Muscle of leg (tissue), 3 donors: ENCODE measurements at regions not wholly inside any gene's neighbourhood (a gene's known extent, or its start where the extent isn't known, plus 50 kb on each side); places are given as distances from the start of the nearest gene placed in this dataset.

ENCODE experiments used
- DNase-seq: peaks from one replicate; pipeline ENCODE4 v3.0.0; 2013
- H3K27ac ChIP-seq: one replicate; pipeline ENCODE4 v1.5.1; 2013; ENCODE audit warnings: mild to moderate bottlenecking, low read length, control low read depth
- H3K27me3 ChIP-seq: one replicate; pipeline ENCODE4 v1.6.1; 2013; ENCODE audit warnings: low read length; ENCODE audit not compliant: control insufficient read depth, insufficient read depth
- H3K36me3 ChIP-seq: one replicate; pipeline ENCODE4 v1.6.1; 2013; ENCODE audit warnings: low read length; ENCODE audit not compliant: control insufficient read depth, insufficient read depth
- H3K4me1 ChIP-seq: one replicate; pipeline ENCODE4 v1.6.1; 2013; ENCODE audit warnings: low read length; ENCODE audit not compliant: control insufficient read depth, insufficient read depth
- H3K4me3 ChIP-seq: one replicate; pipeline ENCODE4 v1.5.1; 2013; ENCODE audit warnings: low read length, control low read depth
- H3K9me3 ChIP-seq: replicated peaks from 2 replicates; pipeline ENCODE4 v1.6.1; 2013; ENCODE audit warnings: low read depth, low read length; ENCODE audit not compliant: control insufficient read depth
- WGBS: methylation state at CpG from one replicate; pipeline ENCODE4 v1.1.5; 2013; ENCODE audit warnings: missing lambda C conversion rate; ENCODE audit not compliant: insufficient coverage; 5-methylcytosine and 5-hydroxymethylcytosine counted together

GRCh38 chr15:62475591-62475990 lies 310.5 kb upstream of the C2CD4B start:
- Histone ChIP-seq H3K27me3 (no peaks in the 10 kb centered on the region), H3K27ac (no peak overlapping the region), H3K36me3 (no peaks in the 10 kb centered on the region), H3K4me3 (no peak overlapping the region), H3K4me1 (peaks cover 55% of the 10 kb centered on the region), H3K9me3 (no peaks in the 10 kb centered on the region)
- no peak for DNase-seq
- 80% methylated on average over 1 of the region's 2 CpGs for WGBS

GRCh38 chr15:62476163-62476562 lies 311.1 kb upstream of the C2CD4B start:
- no peak overlapping the region for H3K27ac ChIP-seq

GRCh38 chr15:62477929-62478328 lies 312.8 kb upstream of the C2CD4B start:
- Histone ChIP-seq H3K9me3 (no peaks in the 10 kb centered on the region), H3K4me3 (no peak overlapping the region), H3K27ac (peak overlapping the region; percentile 81), H3K4me1 (peaks cover 42% of the 10 kb centered on the region), H3K27me3 (no peaks in the 10 kb centered on the region), H3K36me3 (no peaks in the 10 kb centered on the region)
- 43% methylated on average over 4 of the region's 9 CpGs for WGBS
- DNase-seq: no peak

More at GRCh38 chr15:62476163-62476562, 311.1 kb upstream of the C2CD4B start:
- no peaks in the 10 kb centered on the region for H3K27me3 ChIP-seq
- peaks cover 54% of the 10 kb centered on the region for H3K4me1 ChIP-seq
- no peak for DNase-seq
- no peaks in the 10 kb centered on the region for H3K36me3 ChIP-seq
- H3K4me3 ChIP-seq: no peak overlapping the region
- H3K9me3 ChIP-seq: no peaks in the 10 kb centered on the region
- WGBS: 88% methylated on average over 8 of the region's 9 CpGs

GRCh38 chr15:62482785-62483429 lies 317.8 kb upstream of the C2CD4B start:
- Histone ChIP-seq H3K4me1 (peaks cover 40% of the 10 kb centered on the region), H3K36me3 (no peaks in the 10 kb centered on the region), H3K27ac (peak overlapping the region; percentile 2), H3K27me3 (no peaks in the 10 kb centered on the region), H3K4me3 (no peak overlapping the region), H3K9me3 (no peaks in the 10 kb centered on the region)
- WGBS: 81% methylated on average over 2 of the region's 5 CpGs
- DNase-seq: no peak

- no peaks in the 10 kb centered on the region for H3K9me3 ChIP-seq
- DNase-seq: peak; percentile 86
- no peak overlapping the region for H3K4me3 ChIP-seq
- H3K27ac ChIP-seq: peak overlapping the region; percentile 69
- no peaks in the 10 kb centered on the region for H3K36me3 ChIP-seq
- H3K4me1 ChIP-seq: peaks cover 33% of the 10 kb centered on the region
- WGBS: 29% methylated on average over 4 of the region's 4 CpGs
- no peaks in the 10 kb centered on the region for H3K27me3 ChIP-seq
Observed at GRCh38 chr15:62483814-62484213, 318.7 kb upstream of the C2CD4B start.

- 88% methylated on average over 1 of the region's 6 CpGs for WGBS
- no peaks in the 10 kb centered on the region for H3K9me3 ChIP-seq
Observed at GRCh38 chr15:62485170-62485720, 320.2 kb upstream of the C2CD4B start.

GRCh38 chr15:62486041-62486440 lies 321.0 kb upstream of the C2CD4B start:
- Histone ChIP-seq H3K27ac (no peak overlapping the region), H3K9me3 (no peaks in the 10 kb centered on the region), H3K4me1 (peaks cover 31% of the 10 kb centered on the region), H3K4me3 (no peak overlapping the region), H3K36me3 (no peaks in the 10 kb centered on the region), H3K27me3 (no peaks in the 10 kb centered on the region)
- WGBS: no CpG with 5 or more reads among the region's 1 CpG
- DNase-seq: no peak

More at GRCh38 chr15:62485170-62485720, 320.2 kb upstream of the C2CD4B start:
- no peaks in the 10 kb centered on the region for H3K36me3 ChIP-seq
- H3K4me1 ChIP-seq: peaks cover 33% of the 10 kb centered on the region
- H3K4me3 ChIP-seq: no peak overlapping the region
- H3K27me3 ChIP-seq: no peaks in the 10 kb centered on the region
- H3K27ac ChIP-seq: no peak overlapping the region
- no peak for DNase-seq

- Histone ChIP-seq H3K27me3 (no peaks in the 10 kb centered on the region), H3K36me3 (no peaks in the 10 kb centered on the region), H3K4me1 (peaks cover 30% of the 10 kb centered on the region), H3K9me3 (no peaks in the 10 kb centered on the region), H3K4me3 (no peak overlapping the region), H3K27ac (no peak overlapping the region)
- no peak for DNase-seq
- WGBS: no CpG with 5 or more reads among the region's 1 CpG
Observed at GRCh38 chr15:62488387-62488786, 323.3 kb upstream of the C2CD4B start.

- Histone ChIP-seq H3K36me3 (no peaks in the 10 kb centered on the region), H3K4me1 (peaks cover 37% of the 10 kb centered on the region)
- no CpG with 5 or more reads among the region's 2 CpGs for WGBS
Observed at GRCh38 chr15:62491642-62492041, 326.6 kb upstream of the C2CD4B start.

GRCh38 chr15:62492900-62493299 lies 327.8 kb upstream of the C2CD4B start:
- peak; percentile 92 for DNase-seq
- peaks cover 45% of the 10 kb centered on the region for H3K4me1 ChIP-seq
- no peaks in the 10 kb centered on the region for H3K27me3 ChIP-seq
- H3K27ac ChIP-seq: peak overlapping the region; percentile 82
- no peak overlapping the region for H3K4me3 ChIP-seq
- 49% methylated on average over 5 of the region's 6 CpGs for WGBS
- H3K9me3 ChIP-seq: no peaks in the 10 kb centered on the region
- no peaks in the 10 kb centered on the region for H3K36me3 ChIP-seq

More at GRCh38 chr15:62491642-62492041, 326.6 kb upstream of the C2CD4B start:
- H3K27me3 ChIP-seq: no peaks in the 10 kb centered on the region
- no peaks in the 10 kb centered on the region for H3K9me3 ChIP-seq
- DNase-seq: no peak
- no peak overlapping the region for H3K27ac ChIP-seq
- H3K4me3 ChIP-seq: no peak overlapping the region
